NT2/D1 (cell line): ENCODE measurements at regions not wholly inside any gene's neighbourhood (a gene's known extent, or its start where the extent isn't known, plus 50 kb on each side); places are given as distances from the start of the nearest gene placed in this dataset.

Experiments used
- YY1 ChIP-seq: IDR thresholded peaks from 2 replicates; pipeline ENCODE4 v1.6.1; 2011; ENCODE audit not compliant: insufficient read length, insufficient read depth
- ZNF274 ChIP-seq: IDR thresholded peaks from 2 replicates; pipeline ENCODE4 v1.6.1; 2011; ENCODE audit warnings: mild to moderate bottlenecking, low read depth, low read length

- no peak for TF ChIP-seq YY1
- no peak for TF ChIP-seq ZNF274
Measured at GRCh38 chr10:130998046-130998435, 313.5 kb downstream of the TCERG1L start.
